Chondrocyte (in vitro differentiated cells): ENCODE measurements at regions not wholly inside any gene's neighbourhood (a gene's known extent, or its start where the extent isn't known, plus 50 kb on each side); places are given as distances from the start of the nearest gene placed in this dataset.
A peak's percentile ranks its signal among the peaks of the same experiment; 100 is the strongest.

Source experiments
- DNase-seq: peaks from one replicate; pipeline ENCODE4 v3.0.0; 2021; ENCODE audit warnings: mixed read lengths, low spot score
- H3K27ac Mint-ChIP-seq: one replicate; pipeline ENCODE4 v1.8.0; 2021; ENCODE audit warnings: mild to moderate bottlenecking, moderate library complexity, mixed read lengths; ENCODE audit not compliant: unreplicated experiment
- H3K27me3 Mint-ChIP-seq: 2 replicates; pipeline ENCODE4 v1.8.0; 2021; ENCODE audit warnings: low read depth, mixed read lengths
- H3K36me3 Mint-ChIP-seq: 2 replicates; pipeline ENCODE4 v1.8.0; 2021; ENCODE audit warnings: low read depth, mixed read lengths
- H3K4me1 Mint-ChIP-seq: 2 replicates; pipeline ENCODE4 v1.8.0; 2021; ENCODE audit warnings: low read depth, mild to moderate bottlenecking, mixed read lengths
- H3K4me3 Mint-ChIP-seq: one replicate; pipeline ENCODE4 v1.8.0; 2021; ENCODE audit warnings: mild to moderate bottlenecking, moderate library complexity, mixed read lengths; ENCODE audit not compliant: unreplicated experiment
- H3K9me3 Mint-ChIP-seq: 2 replicates; pipeline ENCODE4 v1.8.0; 2021; ENCODE audit warnings: low read depth, mixed read lengths
- TF ChIP-seq, protein P1 (sequence below): fragments of 200-600 bp; sonication (generic); IDR thresholded peaks from 2 replicates; pipeline ENCODE4 v1.5.0; 2021; ENCODE audit warnings: antibody characterized with exemption, mild to moderate bottlenecking, moderate library complexity

DNA sequence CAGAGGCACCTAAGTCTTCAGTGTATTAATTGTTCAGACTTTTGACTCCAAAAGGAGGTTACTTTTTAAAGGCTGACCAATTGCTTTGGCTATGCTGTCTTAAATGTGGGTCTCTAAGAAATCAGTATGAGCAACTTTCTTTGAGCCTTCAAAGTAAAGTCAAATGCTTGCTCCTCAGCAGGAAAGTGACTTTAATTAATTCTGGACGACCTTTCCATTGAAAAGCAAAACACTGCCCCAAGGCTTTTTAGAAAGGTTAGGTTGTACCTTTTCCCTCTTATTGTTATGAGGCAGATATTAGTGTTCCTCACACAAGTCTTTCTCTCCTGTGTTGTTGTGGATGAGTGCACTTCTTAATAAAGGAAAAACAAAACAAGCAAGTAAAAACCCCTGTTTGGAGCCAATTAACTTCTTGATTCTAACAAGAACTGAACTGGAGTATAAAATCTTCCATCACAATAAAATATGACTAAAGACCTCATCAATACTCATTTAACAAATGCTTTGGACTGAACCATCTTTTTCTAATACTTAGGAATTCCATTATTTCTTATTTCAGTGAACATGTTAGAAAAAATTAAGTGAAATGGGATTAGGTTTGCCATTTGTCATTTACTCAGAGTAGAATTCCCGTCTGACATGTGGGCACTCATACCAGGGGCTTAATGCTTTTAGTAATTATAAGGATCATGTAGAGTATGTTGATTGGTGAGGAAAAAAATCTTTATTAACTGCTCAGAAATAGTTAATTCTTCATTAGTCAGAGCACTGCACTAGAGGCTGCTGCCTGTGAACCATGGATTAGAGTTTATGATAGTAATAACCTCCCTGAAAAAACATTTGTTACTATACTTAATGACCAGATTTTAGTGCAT, 159.1 kb upstream of the ZNF608 start:
- Mint-ChIP-seq H3K4me3 (no peak overlapping the region), H3K4me1 (peaks cover 56% of the 10 kb centered on the region), H3K27me3 (no peaks in the 10 kb centered on the region), H3K27ac (no peak overlapping the region), H3K36me3 (no peaks in the 10 kb centered on the region), H3K9me3 (no peaks in the 10 kb centered on the region)
- TF ChIP-seq, protein P1, sequence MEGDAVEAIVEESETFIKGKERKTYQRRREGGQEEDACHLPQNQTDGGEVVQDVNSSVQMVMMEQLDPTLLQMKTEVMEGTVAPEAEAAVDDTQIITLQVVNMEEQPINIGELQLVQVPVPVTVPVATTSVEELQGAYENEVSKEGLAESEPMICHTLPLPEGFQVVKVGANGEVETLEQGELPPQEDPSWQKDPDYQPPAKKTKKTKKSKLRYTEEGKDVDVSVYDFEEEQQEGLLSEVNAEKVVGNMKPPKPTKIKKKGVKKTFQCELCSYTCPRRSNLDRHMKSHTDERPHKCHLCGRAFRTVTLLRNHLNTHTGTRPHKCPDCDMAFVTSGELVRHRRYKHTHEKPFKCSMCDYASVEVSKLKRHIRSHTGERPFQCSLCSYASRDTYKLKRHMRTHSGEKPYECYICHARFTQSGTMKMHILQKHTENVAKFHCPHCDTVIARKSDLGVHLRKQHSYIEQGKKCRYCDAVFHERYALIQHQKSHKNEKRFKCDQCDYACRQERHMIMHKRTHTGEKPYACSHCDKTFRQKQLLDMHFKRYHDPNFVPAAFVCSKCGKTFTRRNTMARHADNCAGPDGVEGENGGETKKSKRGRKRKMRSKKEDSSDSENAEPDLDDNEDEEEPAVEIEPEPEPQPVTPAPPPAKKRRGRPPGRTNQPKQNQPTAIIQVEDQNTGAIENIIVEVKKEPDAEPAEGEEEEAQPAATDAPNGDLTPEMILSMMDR: no peak
- no peak for DNase-seq

DNA sequence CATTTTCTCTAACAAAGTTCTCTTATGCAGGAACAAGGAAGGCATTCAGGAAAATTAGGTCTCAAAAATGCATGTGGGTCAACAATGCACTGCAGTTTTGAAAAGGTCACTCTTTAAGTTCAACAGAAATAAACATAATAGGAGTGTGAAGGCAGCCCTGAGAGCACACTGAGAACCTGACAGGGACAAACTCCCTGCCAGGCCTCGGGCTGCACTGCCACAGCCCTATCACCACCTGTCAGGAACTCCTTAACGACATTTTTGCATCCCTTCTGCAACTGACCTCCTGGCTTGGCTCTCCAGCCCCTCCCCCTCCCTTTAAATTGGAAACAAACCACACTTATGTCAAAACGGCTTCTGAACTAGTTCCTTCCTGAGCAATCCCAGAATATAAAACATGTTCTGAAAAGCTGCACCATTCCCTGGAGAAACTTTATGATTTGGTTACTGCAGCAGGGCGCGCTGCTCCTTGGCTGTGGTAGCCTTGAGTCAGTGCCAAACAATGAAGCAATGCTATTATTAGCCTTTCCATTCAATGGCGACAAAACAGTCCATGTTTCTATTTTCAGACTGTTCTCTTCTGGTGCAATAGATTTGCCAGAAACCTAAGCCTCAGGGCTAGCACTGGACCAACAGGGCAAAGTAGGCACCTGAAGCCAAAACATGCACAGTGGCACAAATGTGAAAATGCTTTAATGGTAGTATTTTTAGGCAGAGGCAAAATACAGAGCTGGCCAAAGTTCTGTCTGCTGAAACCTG, 160.1 kb upstream of the ZNF608 start:
- H3K9me3 Mint-ChIP-seq: no peaks in the 10 kb centered on the region
- H3K4me3 Mint-ChIP-seq: peak overlapping the region; percentile 48
- peak overlapping the region; percentile 93 for H3K27ac Mint-ChIP-seq
- TF ChIP-seq, protein P1: peak; percentile 61
- H3K36me3 Mint-ChIP-seq: no peaks in the 10 kb centered on the region
- H3K27me3 Mint-ChIP-seq: no peaks in the 10 kb centered on the region
- peaks cover 54% of the 10 kb centered on the region for H3K4me1 Mint-ChIP-seq
- no peak for DNase-seq

DNA sequence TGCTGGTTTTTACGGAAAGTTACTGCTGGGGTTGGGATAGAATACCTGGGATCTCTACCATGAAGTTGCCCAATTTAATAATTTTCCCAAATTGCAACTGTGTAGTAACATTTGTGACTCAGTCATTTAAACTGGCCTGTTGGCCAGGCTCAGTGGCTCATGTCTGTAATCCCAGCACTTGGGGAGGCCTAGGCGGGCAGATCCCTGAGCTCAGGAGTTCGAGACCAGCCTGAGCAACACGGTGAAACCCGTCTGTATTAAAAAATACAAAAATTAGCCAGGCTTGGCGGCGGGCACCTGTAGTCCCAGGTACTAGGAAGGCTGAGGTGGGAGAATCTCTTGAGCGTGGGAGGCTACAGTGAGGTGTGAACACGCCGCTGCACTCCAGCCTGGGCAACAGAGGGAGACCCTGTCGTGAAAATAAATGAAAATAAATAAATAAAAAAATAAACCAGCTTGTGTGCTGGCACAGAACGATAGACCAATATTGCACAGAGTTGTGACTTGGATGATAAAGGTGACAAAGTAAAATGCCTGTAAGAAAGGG, 160.7 kb upstream of the ZNF608 start:
- DNase-seq: no peak
- Mint-ChIP-seq H3K4me1 (peaks cover 48% of the 10 kb centered on the region), H3K4me3 (no peak overlapping the region), H3K27me3 (no peaks in the 10 kb centered on the region), H3K36me3 (no peaks in the 10 kb centered on the region), H3K9me3 (no peaks in the 10 kb centered on the region), H3K27ac (peak overlapping the region; percentile 93)
- TF ChIP-seq, protein P1: no peak

DNA sequence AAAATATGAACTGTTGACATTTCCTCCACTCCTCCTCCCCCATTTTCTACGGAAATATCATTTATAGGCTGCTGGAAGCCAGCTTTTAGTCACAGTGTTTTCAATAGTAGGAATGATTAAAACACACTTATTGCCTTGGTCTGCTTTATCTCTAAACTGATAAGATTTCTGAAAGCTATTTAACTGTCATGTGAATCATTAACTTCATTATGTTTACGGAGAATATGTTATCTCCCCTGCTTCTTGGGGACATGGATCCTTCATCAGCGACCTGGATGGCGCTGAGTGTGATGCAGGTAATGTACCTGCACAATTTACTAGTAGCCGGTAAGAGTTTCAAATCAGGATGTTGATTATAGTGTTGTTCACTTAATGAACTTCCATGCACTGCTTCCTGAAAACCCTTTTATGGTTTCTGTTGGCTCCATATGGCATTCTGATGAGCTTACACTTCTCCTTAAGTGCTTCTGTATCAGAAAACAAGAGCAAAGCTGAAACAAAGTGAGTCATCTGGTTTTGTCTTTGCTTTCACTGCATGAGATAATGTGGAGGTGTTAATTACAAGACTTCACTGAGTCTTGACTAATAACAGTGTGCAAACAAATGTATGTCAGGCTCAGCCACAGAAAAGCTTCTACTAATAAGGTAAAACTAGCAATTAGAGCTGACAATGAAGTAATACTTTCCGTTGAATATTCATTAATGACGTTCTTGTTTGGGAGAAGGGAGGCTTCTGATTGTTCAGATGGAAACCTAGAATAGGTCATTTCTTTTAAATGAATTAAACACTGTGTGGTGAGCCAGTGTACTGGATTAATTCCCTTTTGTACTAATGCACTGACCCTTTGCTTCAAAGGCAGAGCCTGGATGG, 162.4 kb upstream of the ZNF608 start:
- Mint-ChIP-seq H3K36me3 (no peaks in the 10 kb centered on the region), H3K27me3 (no peaks in the 10 kb centered on the region), H3K27ac (no peak overlapping the region), H3K4me1 (peaks cover 41% of the 10 kb centered on the region), H3K9me3 (no peaks in the 10 kb centered on the region), H3K4me3 (no peak overlapping the region)
- TF ChIP-seq, protein P1: no peak
- no peak for DNase-seq
